ENCODE measurements at regions not wholly inside any gene's neighbourhood (a gene's known extent, or its start where the extent isn't known, plus 50 kb on each side); places are given as distances from the start of the nearest gene placed in this dataset.

GRCh38 chr18:22102953-22103646, 66.3 kb upstream of the GATA6 start:
- H3K27me3 ChIP-seq (replicated peaks; ENCODE audit: control insufficient read depth, insufficient read depth, low read length) = peaks cover 30% of the 10 kb centered on the region
- no peak for DNase-seq (ENCODE audit: low read depth)
- no peak overlapping the region for H3K4me3 ChIP-seq (ENCODE audit: low read length)

GRCh38 chr18:22103647-22104031, 65.8 kb upstream of the GATA6 start:
- Histone ChIP-seq H3K4me1 (ENCODE audit: control insufficient read depth, insufficient read depth, low read length) (no peaks in the 10 kb centered on the region), H3K27me3 (replicated peaks; ENCODE audit: control insufficient read depth, insufficient read depth, low read length) (peaks cover 30% of the 10 kb centered on the region), H3K9ac (ENCODE audit: low read length) (no peak overlapping the region), H3K9me3 (ENCODE audit: control insufficient read depth, low read length) (no peaks in the 10 kb centered on the region), H3K4me3 (ENCODE audit: low read length) (no peak overlapping the region), H3K36me3 (ENCODE audit: control insufficient read depth, insufficient read depth, low read length, severe bottlenecking) (no peaks in the 10 kb centered on the region)
- no peak for DNase-seq (ENCODE audit: low read depth)

More at GRCh38 chr18:22102953-22103646, 66.3 kb upstream of the GATA6 start:
- H3K9ac ChIP-seq (ENCODE audit: low read length) = no peak overlapping the region
- H3K9me3 ChIP-seq (ENCODE audit: control insufficient read depth, low read length) = no peaks in the 10 kb centered on the region
- H3K36me3 ChIP-seq (ENCODE audit: control insufficient read depth, insufficient read depth, low read length, severe bottlenecking) = no peaks in the 10 kb centered on the region
- peaks cover 3% of the 10 kb centered on the region for H3K4me1 ChIP-seq (ENCODE audit: control insufficient read depth, insufficient read depth, low read length)

GRCh38 chr18:22106536-22107292, 62.7 kb upstream of the GATA6 start:
- peaks cover 26% of the 10 kb centered on the region for H3K27me3 ChIP-seq (replicated peaks; ENCODE audit: control insufficient read depth, insufficient read depth, low read length)
- no peaks in the 10 kb centered on the region for H3K9me3 ChIP-seq (ENCODE audit: control insufficient read depth, low read length)
- H3K36me3 ChIP-seq (ENCODE audit: control insufficient read depth, insufficient read depth, low read length, severe bottlenecking) = no peaks in the 10 kb centered on the region
- DNase-seq (ENCODE audit: low read depth) = no peak
- H3K9ac ChIP-seq (ENCODE audit: low read length) = no peak overlapping the region
- H3K4me3 ChIP-seq (ENCODE audit: low read length) = no peak overlapping the region
- H3K4me1 ChIP-seq (ENCODE audit: control insufficient read depth, insufficient read depth, low read length) = no peaks in the 10 kb centered on the region

- Histone ChIP-seq H3K4me3 (ENCODE audit: low read length) (no peak overlapping the region), H3K9me3 (ENCODE audit: control insufficient read depth, low read length) (no peaks in the 10 kb centered on the region), H3K36me3 (ENCODE audit: control insufficient read depth, insufficient read depth, low read length, severe bottlenecking) (no peaks in the 10 kb centered on the region), H3K4me1 (ENCODE audit: control insufficient read depth, insufficient read depth, low read length) (no peaks in the 10 kb centered on the region), H3K27me3 (replicated peaks; ENCODE audit: control insufficient read depth, insufficient read depth, low read length) (peaks cover 19% of the 10 kb centered on the region), H3K9ac (ENCODE audit: low read length) (no peak overlapping the region)
- no peak for DNase-seq (ENCODE audit: low read depth)
These were observed 60.7 kb upstream of the GATA6 start for GRCh38 chr18:22108674-22109073.

GRCh38 chr18:22109535-22109934, 59.9 kb upstream of the GATA6 start:
- Histone ChIP-seq H3K4me1 (ENCODE audit: control insufficient read depth, insufficient read depth, low read length) (no peaks in the 10 kb centered on the region), H3K27me3 (replicated peaks; ENCODE audit: control insufficient read depth, insufficient read depth, low read length) (peaks cover 21% of the 10 kb centered on the region)
- no peak for DNase-seq (ENCODE audit: low read depth)

GRCh38 chr18:22110461-22110924, 58.9 kb upstream of the GATA6 start:
- DNase-seq (ENCODE audit: low read depth) = no peak
- no peak overlapping the region for H3K9ac ChIP-seq (ENCODE audit: low read length)
- peaks cover 2% of the 10 kb centered on the region for H3K4me1 ChIP-seq (ENCODE audit: control insufficient read depth, insufficient read depth, low read length)
- H3K27me3 ChIP-seq (replicated peaks; ENCODE audit: control insufficient read depth, insufficient read depth, low read length) = peaks cover 25% of the 10 kb centered on the region
- no peaks in the 10 kb centered on the region for H3K36me3 ChIP-seq (ENCODE audit: control insufficient read depth, insufficient read depth, low read length, severe bottlenecking)
- no peak overlapping the region for H3K4me3 ChIP-seq (ENCODE audit: low read length)
- no peaks in the 10 kb centered on the region for H3K9me3 ChIP-seq (ENCODE audit: control insufficient read depth, low read length)

More at GRCh38 chr18:22109535-22109934, 59.9 kb upstream of the GATA6 start:
- Histone ChIP-seq H3K9ac (ENCODE audit: low read length) (no peak overlapping the region), H3K36me3 (ENCODE audit: control insufficient read depth, insufficient read depth, low read length, severe bottlenecking) (no peaks in the 10 kb centered on the region), H3K9me3 (ENCODE audit: control insufficient read depth, low read length) (no peaks in the 10 kb centered on the region), H3K4me3 (ENCODE audit: low read length) (no peak overlapping the region)

- DNase-seq (ENCODE audit: low read depth) = no peak
- Histone ChIP-seq H3K4me1 (ENCODE audit: control insufficient read depth, insufficient read depth, low read length) (peaks cover 11% of the 10 kb centered on the region), H3K27me3 (replicated peaks; ENCODE audit: control insufficient read depth, insufficient read depth, low read length) (peaks cover 25% of the 10 kb centered on the region), H3K4me3 (ENCODE audit: low read length) (no peak overlapping the region), H3K9me3 (ENCODE audit: control insufficient read depth, low read length) (no peaks in the 10 kb centered on the region), H3K9ac (ENCODE audit: low read length) (no peak overlapping the region), H3K36me3 (ENCODE audit: control insufficient read depth, insufficient read depth, low read length, severe bottlenecking) (no peaks in the 10 kb centered on the region)
These were observed 57.2 kb upstream of the GATA6 start for GRCh38 chr18:22112215-22112614.

GRCh38 chr18:22113144-22113844, 56.1 kb upstream of the GATA6 start:
- peaks cover 11% of the 10 kb centered on the region for H3K4me1 ChIP-seq (ENCODE audit: control insufficient read depth, insufficient read depth, low read length)
- peaks cover 25% of the 10 kb centered on the region for H3K27me3 ChIP-seq (replicated peaks; ENCODE audit: control insufficient read depth, insufficient read depth, low read length)
- no peaks in the 10 kb centered on the region for H3K9me3 ChIP-seq (ENCODE audit: control insufficient read depth, low read length)
- H3K9ac ChIP-seq (ENCODE audit: low read length) = no peak overlapping the region
- no peak for DNase-seq (ENCODE audit: low read depth)
- no peaks in the 10 kb centered on the region for H3K36me3 ChIP-seq (ENCODE audit: control insufficient read depth, insufficient read depth, low read length, severe bottlenecking)
- H3K4me3 ChIP-seq (ENCODE audit: low read length) = no peak overlapping the region

- Histone ChIP-seq H3K9ac (ENCODE audit: low read length) (no peak overlapping the region), H3K27me3 (replicated peaks; ENCODE audit: control insufficient read depth, insufficient read depth, low read length) (peaks cover 23% of the 10 kb centered on the region), H3K9me3 (ENCODE audit: control insufficient read depth, low read length) (no peaks in the 10 kb centered on the region), H3K36me3 (ENCODE audit: control insufficient read depth, insufficient read depth, low read length, severe bottlenecking) (no peaks in the 10 kb centered on the region), H3K4me3 (ENCODE audit: low read length) (no peak overlapping the region), H3K4me1 (ENCODE audit: control insufficient read depth, insufficient read depth, low read length) (peaks cover 11% of the 10 kb centered on the region)
- DNase-seq (ENCODE audit: low read depth) = no peak
These were observed 54.7 kb upstream of the GATA6 start for GRCh38 chr18:22114526-22115321.

GRCh38 chr18:22115573-22115972, 53.8 kb upstream of the GATA6 start:
- H3K9ac ChIP-seq (ENCODE audit: low read length) = no peak overlapping the region
- H3K4me3 ChIP-seq (ENCODE audit: low read length) = no peak overlapping the region
- no peaks in the 10 kb centered on the region for H3K36me3 ChIP-seq (ENCODE audit: control insufficient read depth, insufficient read depth, low read length, severe bottlenecking)
- H3K4me1 ChIP-seq (ENCODE audit: control insufficient read depth, insufficient read depth, low read length) = peaks cover 11% of the 10 kb centered on the region
- H3K27me3 ChIP-seq (replicated peaks; ENCODE audit: control insufficient read depth, insufficient read depth, low read length) = peaks cover 15% of the 10 kb centered on the region
- DNase-seq (ENCODE audit: low read depth) = no peak
- no peaks in the 10 kb centered on the region for H3K9me3 ChIP-seq (ENCODE audit: control insufficient read depth, low read length)

Measured in adipocyte (in vitro differentiated cells).